Thyroid gland (tissue), 4 donors: ENCODE measurements at regions not wholly inside any gene's neighbourhood (a gene's known extent, or its start where the extent isn't known, plus 50 kb on each side); places are given as distances from the start of the nearest gene placed in this dataset.

ENCODE experiments used
- DNase-seq, 2 donors: peaks; one replicate each; pipeline ENCODE4 v3.0.0-alpha.2; 2019
- H3K27ac ChIP-seq, 3 donors: fragments of 200-600 bp; sonication (generic); 1 replicate in 2 of 3; 2 replicates in 1 of 3; pipeline ENCODE4 v1.5.1; 2016 to 2019; ENCODE audit warnings: mild to moderate bottlenecking in 1 of 3, moderate library complexity in 1 of 3
- H3K27me3 ChIP-seq: fragments of 200-600 bp; sonication (generic); one replicate; pipeline ENCODE4 v1.5.1; 2019
- H3K36me3 ChIP-seq, 2 donors: fragments of 200-600 bp; sonication (generic); one replicate each; pipeline ENCODE4 v1.5.1; 2016 to 2019
- H3K4me1 ChIP-seq, 2 donors: fragments of 200-600 bp; sonication (generic); one replicate each; pipeline ENCODE4 v1.5.1; 2017 to 2019
- H3K4me3 ChIP-seq, 3 donors: fragments of 200-600 bp; sonication (generic); replicated peaks in 1 of 3; 1 replicate in 2 of 3; 2 replicates in 1 of 3; pipeline ENCODE4 v1.5.1; 2016; ENCODE audit warnings: mild to moderate bottlenecking in 1 of 3
- H3K9me3 ChIP-seq: fragments of 200-600 bp; sonication (generic); one replicate; pipeline ENCODE4 v1.5.1; 2017
- POLR2A ChIP-seq, 2 donors: fragments of 450-650 bp; IDR thresholded peaks; one replicate each; pipeline ENCODE4 v1.6.1; 2017; ENCODE audit warnings: antibody characterized with exemption in 2 of 2, mild to moderate bottlenecking in 2 of 2, moderate library complexity in 1 of 2
- WGBS, 2 donors: methylation state at CpG; one replicate each; pipeline ENCODE4 v1.1.5; 2017; 5-methylcytosine and 5-hydroxymethylcytosine counted together
- intact Hi-C: fragments of 100-400 bp; cut with DNase I; formaldehyde crosslinking; loops from one replicate; pipeline ENCODE4 v1.15.1; 2023
- TF ChIP-seq, protein P1 (sequence below), 6 experiments: fragments of 200-600 bp in 3 of 6; fragments of 450-650 bp in 3 of 6; sonication (generic) in 3 of 6; IDR thresholded peaks; one replicate each; pipeline ENCODE4 v1.5.1; 2016 to 2019; ENCODE audit warnings: antibody characterized with exemption in 6 of 6, mild to moderate bottlenecking in 2 of 6, inconsistent platforms in 1 of 6, moderate library complexity in 1 of 6

DNA sequence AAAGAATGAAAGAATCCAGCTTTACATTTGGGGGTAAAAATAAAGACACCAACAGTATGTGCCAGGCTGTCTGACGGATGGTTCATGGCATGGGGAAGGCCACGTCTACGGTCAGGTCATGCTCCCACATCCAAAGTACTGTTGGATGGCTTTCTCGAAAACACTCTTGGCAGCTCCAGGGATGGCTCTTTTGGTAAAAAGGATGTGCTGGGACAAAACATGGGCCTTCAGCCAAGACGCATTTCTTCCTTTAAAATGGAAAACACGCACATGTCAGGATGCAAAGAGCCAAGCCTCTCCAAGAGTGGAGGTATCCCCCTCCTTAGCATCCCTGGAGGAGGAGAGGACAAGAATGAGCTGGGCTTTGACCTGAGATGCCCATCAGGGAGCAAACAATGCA lies 376.5 kb upstream of the KLHL29 start:
- Histone ChIP-seq H3K36me3 (no peaks in the 10 kb centered on the region), H3K27me3 (no peaks in the 10 kb centered on the region), H3K4me1 (no peaks in the 10 kb centered on the region), H3K27ac (no peak overlapping the region), H3K4me3 (no peak overlapping the region), H3K9me3 (no peaks in the 10 kb centered on the region)
- DNase-seq = no peak
- 74 to 79% methylated on average over 6 of the region's 6 CpGs for WGBS, 2 donors
- intact Hi-C loops = no loop called here
- TF ChIP-seq POLR2A (IDR thresholded peaks at IDR 0.05) = no peak
- TF ChIP-seq, protein P1, sequence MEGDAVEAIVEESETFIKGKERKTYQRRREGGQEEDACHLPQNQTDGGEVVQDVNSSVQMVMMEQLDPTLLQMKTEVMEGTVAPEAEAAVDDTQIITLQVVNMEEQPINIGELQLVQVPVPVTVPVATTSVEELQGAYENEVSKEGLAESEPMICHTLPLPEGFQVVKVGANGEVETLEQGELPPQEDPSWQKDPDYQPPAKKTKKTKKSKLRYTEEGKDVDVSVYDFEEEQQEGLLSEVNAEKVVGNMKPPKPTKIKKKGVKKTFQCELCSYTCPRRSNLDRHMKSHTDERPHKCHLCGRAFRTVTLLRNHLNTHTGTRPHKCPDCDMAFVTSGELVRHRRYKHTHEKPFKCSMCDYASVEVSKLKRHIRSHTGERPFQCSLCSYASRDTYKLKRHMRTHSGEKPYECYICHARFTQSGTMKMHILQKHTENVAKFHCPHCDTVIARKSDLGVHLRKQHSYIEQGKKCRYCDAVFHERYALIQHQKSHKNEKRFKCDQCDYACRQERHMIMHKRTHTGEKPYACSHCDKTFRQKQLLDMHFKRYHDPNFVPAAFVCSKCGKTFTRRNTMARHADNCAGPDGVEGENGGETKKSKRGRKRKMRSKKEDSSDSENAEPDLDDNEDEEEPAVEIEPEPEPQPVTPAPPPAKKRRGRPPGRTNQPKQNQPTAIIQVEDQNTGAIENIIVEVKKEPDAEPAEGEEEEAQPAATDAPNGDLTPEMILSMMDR (IDR thresholded peaks at IDR 0.05) = no peak

DNA sequence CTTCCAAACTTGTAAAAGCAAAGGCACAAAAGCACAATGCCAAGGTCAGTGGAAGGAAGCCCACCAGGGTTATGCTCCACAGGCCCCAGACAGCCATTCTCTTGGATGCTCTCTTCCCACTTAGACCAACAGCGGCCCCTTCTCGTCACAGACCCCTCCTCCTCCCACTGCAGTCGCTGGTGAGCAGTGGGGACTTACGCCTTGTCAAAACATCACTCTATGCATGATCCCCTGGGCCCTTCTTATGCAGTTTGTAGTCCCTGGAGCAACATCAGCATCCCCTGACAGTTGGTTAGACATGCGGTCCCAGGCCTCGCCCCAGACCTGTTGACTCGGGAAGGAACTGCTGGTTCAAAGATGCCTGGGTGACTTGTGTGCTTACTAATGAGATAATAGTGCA lies 376.0 kb upstream of the KLHL29 start:
- Histone ChIP-seq H3K27me3 (no peaks in the 10 kb centered on the region), H3K36me3 (no peaks in the 10 kb centered on the region), H3K9me3 (no peaks in the 10 kb centered on the region), H3K27ac (no peak overlapping the region), H3K4me1 (no peaks in the 10 kb centered on the region), H3K4me3 (no peak overlapping the region)
- 77 to 87% methylated on average over 5 to 7 of the region's 7 CpGs for WGBS, 2 donors
- intact Hi-C loops = no loop called here
- TF ChIP-seq, protein P1 (IDR thresholded peaks at IDR 0.05) = no peak
- no peak for TF ChIP-seq POLR2A (IDR thresholded peaks at IDR 0.05)
- DNase-seq = no peak

DNA sequence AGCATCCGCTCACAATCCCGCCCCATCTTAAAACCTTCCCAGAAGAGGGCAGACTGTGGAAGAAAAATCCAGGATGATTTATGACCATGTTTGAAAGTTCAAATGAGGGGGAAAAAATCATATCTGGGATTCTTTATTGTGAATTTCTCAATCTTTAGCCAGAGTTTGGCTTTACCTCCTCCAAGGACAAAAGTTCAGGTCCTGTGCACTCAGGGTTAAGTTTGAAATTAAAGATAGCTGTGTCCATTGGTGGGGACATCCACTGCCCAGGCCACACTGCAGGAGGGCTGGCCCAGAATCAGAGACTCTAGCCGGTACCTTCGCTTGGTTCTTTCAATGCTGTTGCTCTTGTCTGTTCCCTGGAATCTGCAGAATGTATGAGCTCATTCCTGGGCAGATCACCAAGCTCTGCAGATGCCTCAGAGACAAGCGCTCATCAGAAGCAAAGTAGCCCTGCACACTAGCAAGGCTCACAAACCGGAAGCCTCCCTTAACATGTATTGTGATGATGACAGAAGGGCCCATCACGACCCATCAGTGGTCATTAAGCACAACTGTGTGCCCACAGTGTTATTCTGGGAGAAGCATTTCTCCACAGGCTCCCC lies 375.3 kb upstream of the KLHL29 start:
- Histone ChIP-seq H3K27me3 (no peaks in the 10 kb centered on the region), H3K4me1 (no peaks in the 10 kb centered on the region), H3K27ac (no peak overlapping the region), H3K36me3 (no peaks in the 10 kb centered on the region), H3K4me3 (no peak overlapping the region), H3K9me3 (no peaks in the 10 kb centered on the region)
- TF ChIP-seq, protein P1 (IDR thresholded peaks at IDR 0.05) = no peak
- TF ChIP-seq POLR2A (IDR thresholded peaks at IDR 0.05) = no peak
- DNase-seq = peak in 1 of 2 donors; percentile 3
- intact Hi-C loops = no loop called here
- WGBS, 2 donors = 65 to 68% methylated on average over 6 to 7 of the region's 7 CpGs

DNA sequence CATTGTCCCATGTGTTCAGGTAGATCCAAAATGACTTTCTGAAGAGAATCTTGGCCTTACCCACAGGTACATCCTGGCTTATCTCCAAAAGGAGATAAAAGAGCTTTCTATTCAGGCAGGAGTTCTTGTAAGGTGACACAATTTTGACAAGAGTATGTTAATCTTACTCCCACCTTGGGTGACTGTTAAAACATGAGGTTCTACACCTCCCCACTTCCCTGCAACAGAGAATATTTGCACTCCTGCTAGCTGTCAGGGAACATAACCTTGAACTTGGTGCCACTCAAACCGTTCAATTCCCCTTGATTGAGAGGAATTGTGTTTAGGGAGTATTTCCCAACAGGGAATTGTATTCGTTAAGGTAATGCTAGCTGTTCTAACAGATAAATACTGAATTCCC lies 372.5 kb upstream of the KLHL29 start:
- Histone ChIP-seq H3K36me3 (no peaks in the 10 kb centered on the region), H3K4me3 (no peak overlapping the region), H3K27me3 (no peaks in the 10 kb centered on the region), H3K27ac (no peak overlapping the region), H3K4me1 (no peaks in the 10 kb centered on the region), H3K9me3 (no peaks in the 10 kb centered on the region)
- no peak for DNase-seq
- TF ChIP-seq, protein P1 (IDR thresholded peaks at IDR 0.05) = no peak
- no peak for TF ChIP-seq POLR2A (IDR thresholded peaks at IDR 0.05)
- intact Hi-C loops = no loop called here
- WGBS, 2 donors = 73 to 79% methylated on average over 2 of the region's 2 CpGs

DNA sequence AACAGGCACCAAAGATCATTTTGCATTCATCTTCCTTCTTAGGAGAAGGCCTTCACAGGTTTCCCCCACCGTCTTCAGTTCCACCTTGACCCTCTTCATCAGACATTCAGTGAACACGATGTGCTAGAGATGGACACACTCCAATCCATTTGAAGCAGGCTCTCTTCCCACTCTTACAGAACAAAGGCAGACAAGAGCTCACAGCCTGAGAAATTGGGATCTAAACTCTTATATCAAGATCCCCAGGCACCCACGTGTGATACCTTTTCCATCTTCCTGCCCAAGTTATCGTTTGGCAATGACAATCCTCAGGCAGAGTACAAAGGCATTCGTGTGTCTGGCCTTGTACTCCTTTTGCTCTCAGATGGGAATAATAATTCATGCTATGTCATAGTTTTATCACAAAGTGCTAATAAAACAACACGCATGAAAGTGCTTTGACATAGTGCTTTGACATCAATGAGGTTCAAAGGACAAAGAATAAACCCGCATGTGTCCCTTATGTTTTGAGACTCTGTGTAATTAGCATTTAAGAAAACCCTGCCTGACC lies 369.3 kb upstream of the KLHL29 start:
- H3K36me3 ChIP-seq = no peaks in the 10 kb centered on the region
- no peak overlapping the region for H3K4me3 ChIP-seq
- intact Hi-C loops = no loop called here
- TF ChIP-seq POLR2A (IDR thresholded peaks at IDR 0.05) = no peak
- TF ChIP-seq, protein P1 (IDR thresholded peaks at IDR 0.05) = no peak
- DNase-seq = no peak
- 83 to 85% methylated on average over 7 of the region's 7 CpGs for WGBS, 2 donors
- H3K9me3 ChIP-seq = no peaks in the 10 kb centered on the region
- no peaks in the 10 kb centered on the region for H3K4me1 ChIP-seq
- no peaks in the 10 kb centered on the region for H3K27me3 ChIP-seq
- no peak overlapping the region for H3K27ac ChIP-seq
